ENCODE measurements at regions not wholly inside any gene's neighbourhood (a gene's known extent, or its start where the extent isn't known, plus 50 kb on each side); places are given as distances from the start of the nearest gene placed in this dataset.

DNA sequence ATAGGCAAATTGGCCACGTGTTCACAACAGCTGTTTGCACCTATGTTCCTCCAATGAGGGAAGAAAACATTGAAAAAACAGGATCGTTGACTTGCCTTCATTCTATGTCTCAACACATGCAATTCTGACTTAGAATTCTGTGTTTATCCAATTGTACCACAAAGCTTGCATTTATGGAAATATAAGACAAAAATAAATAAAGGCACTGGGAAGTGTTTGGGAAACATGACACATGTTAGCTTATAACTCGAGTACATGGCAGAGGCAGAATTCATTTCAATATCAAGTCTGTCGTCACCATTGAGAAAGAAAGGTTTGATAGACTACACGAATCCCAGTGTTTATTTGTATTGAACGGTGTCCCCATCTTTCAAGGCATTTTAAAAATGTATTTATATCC, 291.2 kb downstream of the AHR start:
- ChIA-PET POLR2A (no interaction called here), RAD21 (ENCODE audit: low non-redundant PET in 1 of 2, low total read pairs in 2 of 2, uncharacterized antibody in 2 of 2, unreplicated experiment in 2 of 2) (no interaction called here), CTCF (no interaction called here)
- Histone ChIP-seq H3K79me2 (ENCODE audit: insufficient read depth, low read length) (no peaks in the 10 kb centered on the region), H3K4me3 (replicated peaks in 1 of 2; ENCODE audit: low read depth in 1 of 2, low read length in 2 of 2) (no peak overlapping the region), H2AFZ (ENCODE audit: low read depth, low read length, poor library complexity, severe bottlenecking) (no peak overlapping the region), H3K36me3 (ENCODE audit: control insufficient read depth in 1 of 2, insufficient read depth in 2 of 2, low read length in 2 of 2) (no peaks in the 10 kb centered on the region), H3K9me2 (ENCODE audit: insufficient read depth) (no peaks in the 10 kb centered on the region), H3K4me1 (ENCODE audit: control insufficient read depth in 1 of 2, insufficient read depth in 2 of 2, low read length in 2 of 2) (no peaks in the 10 kb centered on the region), H3K9me3 (ENCODE audit: control insufficient read depth in 1 of 2, insufficient read depth in 1 of 2, low read depth in 1 of 2, low read length in 2 of 2) (no peaks in the 10 kb centered on the region), H3K9ac (ENCODE audit: low read length) (no peak overlapping the region), H4K20me1 (ENCODE audit: insufficient read depth) (no peaks in the 10 kb centered on the region), H3K27ac (ENCODE audit: low read depth, low read length) (no peak overlapping the region), H3K27me3 (ENCODE audit: insufficient read depth, low read length) (no peaks in the 10 kb centered on the region), H3K4me2 (ENCODE audit: low read length) (no peak overlapping the region)
- TF ChIP-seq SIN3A (IDR thresholded peaks at IDR 0.05; ENCODE audit: low read depth) (no peak), SP1 (IDR thresholded peaks at IDR 0.05; ENCODE audit: low read depth) (no peak), RAD21 (IDR thresholded peaks at IDR 0.05; ENCODE audit: low read depth) (no peak), YY1 (IDR thresholded peaks at IDR 0.05; ENCODE audit: extremely low read depth, insufficient replicate concordance, low read depth, low read length) (no peak), ZBTB33 (IDR thresholded peaks at IDR 0.05; ENCODE audit: extremely low read depth, insufficient replicate concordance, low read length) (no peak), FOSL1 (IDR thresholded peaks at IDR 0.05; ENCODE audit: low read depth) (no peak), ELF1 (IDR thresholded peaks at IDR 0.05; ENCODE audit: borderline replicate concordance, low read depth) (no peak), REST (IDR thresholded peaks at IDR 0.05; ENCODE audit: low read depth) (no peak), TCF7L2 (IDR thresholded peaks at IDR 0.05; ENCODE audit: borderline replicate concordance, extremely low read depth, insufficient read depth, insufficient read length) (no peak), ATF3 (IDR thresholded peaks at IDR 0.05) (no peak), CBX3 (IDR thresholded peaks at IDR 0.05; ENCODE audit: low read depth) (no peak), EGR1 (IDR thresholded peaks at IDR 0.05; ENCODE audit: low read depth) (no peak), POLR2A (IDR thresholded peaks at IDR 0.05; ENCODE audit: borderline replicate concordance, extremely low read depth, insufficient read depth, insufficient read length) (no peak), ZNF274 (IDR thresholded peaks at IDR 0.05; ENCODE audit: low read depth, low read length) (no peak), ZFX (IDR thresholded peaks at IDR 0.05) (no peak)
- DNase-seq (ENCODE audit: low read depth, low spot score) = no peak
- intact Hi-C loops (cut with micrococcal nuclease) = no loop called here
- BruUV-seq (replicated peaks) = no TSS peak
- ATAC-seq = no peak
